GM19438 (cell line): ENCODE measurements at regions not wholly inside any gene's neighbourhood (a gene's known extent, or its start where the extent isn't known, plus 50 kb on each side); places are given as distances from the start of the nearest gene placed in this dataset.

ENCODE experiments used
- ATAC-seq: cut with Tn5 transposase; IDR thresholded peaks from one replicate; pipeline ENCODE4 v1.9.1; 2021; ENCODE audit warnings: low read depth; ENCODE audit not compliant: unreplicated experiment

- ATAC-seq, result no peak
These were observed 191.5 kb upstream of the CDH20 start for GRCh38 chr18:61141691-61142090.

GRCh38 chr18:61148322-61148721, 184.9 kb upstream of the CDH20 start:
- no peak for ATAC-seq

GRCh38 chr18:61149786-61150185, 183.4 kb upstream of the CDH20 start:
- ATAC-seq, result no peak

DNA sequence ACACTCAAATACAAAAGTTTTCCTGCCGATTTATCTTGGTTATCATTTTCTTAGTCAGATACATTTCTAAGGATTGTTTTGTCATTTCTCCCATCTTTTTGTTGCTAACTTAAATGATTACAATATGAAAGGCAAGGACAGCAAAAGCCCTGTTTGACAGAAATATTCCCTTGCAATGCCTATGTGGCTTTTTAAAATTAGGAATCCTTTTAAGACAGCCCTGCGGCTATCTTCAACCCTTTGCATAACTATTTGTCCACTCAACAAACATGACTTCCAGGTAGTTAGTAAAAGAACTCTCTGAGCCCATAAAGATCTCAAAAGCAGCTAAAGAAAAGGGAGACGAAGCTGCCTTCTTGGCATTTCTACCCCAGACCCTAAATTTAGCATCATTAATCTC, 179.7 kb upstream of the CDH20 start:
- ATAC-seq, result no peak

GRCh38 chr18:61154866-61155265, 178.4 kb upstream of the CDH20 start:
- no peak for ATAC-seq

DNA sequence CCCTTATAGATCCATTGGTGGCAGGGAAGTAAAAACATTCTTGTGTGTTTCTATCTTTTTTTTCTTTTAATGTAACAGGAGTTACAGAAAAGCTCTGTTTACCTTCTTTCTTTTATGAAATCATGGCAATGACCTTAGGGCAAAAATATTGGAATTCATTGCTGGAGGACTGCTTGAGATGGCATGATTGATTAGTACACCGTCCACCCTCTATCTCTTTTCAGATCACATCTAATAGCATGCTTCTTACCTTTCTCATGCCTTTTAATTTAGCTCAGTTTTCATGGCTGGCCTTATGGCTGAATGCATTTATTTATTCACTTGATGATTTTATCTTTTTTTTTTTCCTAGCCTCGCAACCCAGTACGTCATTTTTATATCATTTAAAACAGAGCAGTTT, 177.6 kb upstream of the CDH20 start:
- ATAC-seq, result no peak

GRCh38 chr18:61157451-61157850, 175.8 kb upstream of the CDH20 start:
- no peak for ATAC-seq

GRCh38 chr18:61159246-61159645, 174.0 kb upstream of the CDH20 start:
- ATAC-seq, result no peak

DNA sequence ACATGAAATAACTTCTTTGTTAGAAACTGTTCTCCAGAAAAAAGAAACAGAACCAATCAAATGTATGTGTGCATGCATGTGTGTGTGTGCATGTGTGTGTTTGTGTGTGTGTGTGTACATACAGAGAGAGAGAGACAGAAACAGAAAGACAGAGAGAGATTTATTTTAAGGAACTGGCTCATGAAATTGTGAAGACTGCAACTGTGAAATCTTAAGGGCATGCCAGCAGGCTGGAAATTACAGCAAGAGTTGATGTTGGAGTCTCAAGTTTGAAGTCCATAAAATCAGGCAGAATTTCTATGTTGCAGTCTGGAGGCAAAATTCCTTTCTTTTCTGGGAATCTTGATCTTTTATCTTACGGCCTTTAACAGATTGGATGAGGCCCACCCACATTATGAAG, 168.9 kb upstream of the CDH20 start:
- no peak for ATAC-seq

DNA sequence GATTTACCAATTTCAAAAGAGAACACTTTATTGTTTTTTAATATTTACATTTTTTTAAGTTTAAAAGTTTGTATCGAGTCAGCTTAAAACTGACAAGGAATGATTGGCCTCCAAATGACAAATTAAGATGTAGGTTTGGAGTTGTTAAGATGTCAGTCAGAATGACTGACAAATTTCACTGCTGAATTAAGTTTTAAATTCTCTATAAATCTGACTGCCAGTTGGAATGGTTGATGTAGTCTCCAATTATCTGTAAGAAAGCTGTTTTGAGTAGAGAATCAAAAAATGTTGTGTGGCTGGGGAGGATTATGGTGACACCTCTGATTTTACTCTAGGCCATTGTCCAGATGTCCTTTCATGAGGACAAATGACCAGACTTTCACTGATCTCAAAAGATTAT, 165.3 kb upstream of the CDH20 start:
- no peak for ATAC-seq

GRCh38 chr18:61169386-61169785, 163.8 kb upstream of the CDH20 start:
- no peak for ATAC-seq

DNA sequence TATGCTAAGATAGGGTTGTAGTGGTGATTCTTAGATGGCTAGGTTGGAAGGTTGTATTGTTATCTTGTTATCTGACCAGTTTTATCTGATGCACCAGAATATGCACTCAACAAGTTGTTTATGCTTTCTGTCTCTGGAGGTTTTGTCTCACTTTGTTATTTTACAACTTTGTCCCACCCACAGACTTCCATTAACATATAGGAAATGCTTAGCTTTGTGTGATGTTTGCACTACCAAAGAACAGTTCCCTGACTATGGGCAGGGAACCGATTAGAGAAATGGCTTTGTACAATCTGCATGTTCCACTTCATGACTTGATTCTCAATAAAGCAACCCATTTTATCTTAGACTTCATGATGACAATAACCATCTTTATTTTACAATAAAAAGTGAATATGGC, 160.6 kb upstream of the CDH20 start:
- ATAC-seq, result no peak

- ATAC-seq, result no peak
These were observed 159.7 kb upstream of the CDH20 start for GRCh38 chr18:61173554-61173953.

DNA sequence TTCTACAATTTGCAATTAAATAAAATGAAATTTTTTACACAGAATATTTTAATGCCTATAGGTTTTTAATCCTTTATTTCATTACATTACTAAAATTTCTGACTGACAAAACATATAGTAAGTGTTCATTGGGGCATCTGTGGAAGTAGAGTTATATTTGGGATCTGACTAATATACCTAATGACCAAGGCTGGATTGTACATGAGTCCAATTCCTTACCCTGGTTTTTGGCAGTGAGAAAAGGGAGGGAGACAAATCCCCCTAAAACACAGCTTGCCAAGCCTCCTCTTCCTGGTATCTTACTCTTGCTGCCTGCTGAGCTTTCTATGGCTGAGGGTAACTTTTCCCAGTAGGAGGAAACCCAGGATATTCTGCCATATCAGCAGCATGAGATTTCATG, 149.4 kb upstream of the CDH20 start:
- no peak for ATAC-seq

- no peak for ATAC-seq
These were observed 145.3 kb upstream of the CDH20 start for GRCh38 chr18:61187971-61188370.

DNA sequence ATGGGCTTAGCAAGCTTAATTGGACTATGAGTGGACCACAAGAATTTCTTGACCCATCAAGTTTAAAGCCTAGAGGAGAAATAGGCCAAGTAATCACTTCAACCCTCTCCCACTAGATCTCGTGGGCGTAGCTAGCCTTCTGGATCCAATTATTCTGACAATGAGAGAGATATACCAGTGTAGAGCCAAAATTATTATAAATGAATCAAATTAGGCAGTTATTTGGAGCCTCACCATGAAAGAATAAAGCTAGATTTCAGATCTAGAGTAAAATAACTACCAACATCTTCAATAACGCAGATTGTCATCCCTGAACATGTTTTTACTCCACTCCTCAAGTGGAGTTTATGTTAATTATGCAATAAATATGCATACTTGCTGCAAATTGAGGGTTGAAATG, 143.9 kb upstream of the CDH20 start:
- no peak for ATAC-seq

GRCh38 chr18:61194726-61195125, 138.5 kb upstream of the CDH20 start:
- ATAC-seq, result no peak

DNA sequence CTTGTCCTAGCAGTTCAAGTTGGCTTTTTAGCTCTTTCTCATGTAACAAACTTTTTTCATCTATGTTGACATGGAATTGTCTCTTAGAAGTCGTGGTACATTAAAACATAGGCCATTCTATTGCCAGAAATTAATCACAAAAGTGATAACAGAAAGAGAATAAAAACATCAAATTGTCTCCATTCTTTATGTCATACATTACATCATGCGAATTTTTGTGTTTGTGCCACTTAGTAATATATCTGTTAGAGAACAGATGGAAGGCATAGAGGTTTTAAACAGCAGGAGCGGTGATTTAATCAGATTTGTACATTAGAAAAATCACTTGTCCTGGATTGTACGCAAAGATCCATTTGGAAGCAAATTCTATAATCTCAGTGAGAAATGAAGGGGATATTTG, 136.5 kb upstream of the CDH20 start:
- ATAC-seq, result no peak

- no peak for ATAC-seq
These were observed 134.7 kb upstream of the CDH20 start for GRCh38 chr18:61198486-61198885.

DNA sequence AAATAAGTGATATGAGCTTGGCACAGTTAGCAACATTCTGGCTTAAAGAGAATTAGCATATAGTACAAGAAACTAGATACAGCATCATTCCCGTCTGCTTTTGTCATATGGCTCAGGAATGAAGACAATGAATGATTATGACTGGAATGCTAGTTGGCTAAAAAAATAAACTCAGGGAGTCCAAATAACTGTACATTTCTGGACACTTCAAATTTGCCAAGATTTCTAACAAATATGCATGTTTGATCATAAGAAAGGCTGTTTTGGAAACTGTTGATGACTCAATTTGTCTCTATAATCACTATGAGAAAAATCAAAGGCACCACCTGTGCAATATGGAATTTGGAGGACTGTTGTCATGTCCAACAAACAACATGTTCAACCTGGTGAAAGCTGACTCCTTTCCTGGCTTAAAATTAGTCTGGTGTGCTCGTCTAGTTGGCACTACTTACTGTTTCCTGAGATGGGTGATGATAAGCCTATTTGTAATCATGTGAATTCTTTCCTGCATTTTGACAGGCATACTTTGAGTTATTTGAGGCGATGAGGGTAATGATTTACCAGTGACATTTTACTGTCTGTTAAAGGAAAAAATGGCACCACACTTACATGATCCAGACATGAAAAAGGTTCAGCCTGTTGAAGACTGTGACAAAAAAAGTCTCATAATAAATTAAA, 133.9 kb upstream of the CDH20 start:
- ATAC-seq, result no peak

- no peak for ATAC-seq
These were observed 131.7 kb upstream of the CDH20 start for GRCh38 chr18:61201511-61201910.

GRCh38 chr18:61203151-61203550, 130.1 kb upstream of the CDH20 start:
- ATAC-seq, result no peak

- no peak for ATAC-seq
These were observed 123.4 kb upstream of the CDH20 start for GRCh38 chr18:61209801-61210200.
